K562 (cell line): ENCODE measurements at regions not wholly inside any gene's neighbourhood (a gene's known extent, or its start where the extent isn't known, plus 50 kb on each side); places are given as distances from the start of the nearest gene placed in this dataset.

Experiments used
- ZBTB17 ChIP-seq: fragments of 450-650 bp; formaldehyde crosslinking; IDR thresholded peaks from 2 replicates; pipeline ENCODE4 v1.4.0; 2020; ENCODE audit warnings: mild to moderate bottlenecking
- ZNF143 ChIP-seq: sonication (generic); formaldehyde crosslinking; IDR thresholded peaks from 2 replicates; pipeline ENCODE4 v1.9.0; 2022; ENCODE audit warnings: mild to moderate bottlenecking, missing genetic modification reagents
- ZNF764 ChIP-seq: fragments of 250-450 bp; sonication (Bioruptor Pico); IDR thresholded peaks from 2 replicates; pipeline ENCODE4 v1.4.0; 2020; ENCODE audit warnings: low read depth, mild to moderate bottlenecking, moderate library complexity
- TF ChIP-seq, protein P1 (sequence below): IDR thresholded peaks from 2 replicates; pipeline ENCODE4 v1.6.1; 2012; ENCODE audit warnings: low read depth, low read length, improper control_type of control experiment, borderline replicate concordance
- TF ChIP-seq, protein P2 (sequence below), 2 experiments: fragments of 450-650 bp; IDR thresholded peaks; 2 replicates each; pipeline ENCODE4 v1.6.1; 2018; ENCODE audit warnings: mild to moderate bottlenecking in 2 of 2, low read depth in 1 of 2; ENCODE audit not compliant: partially characterized antibody in 2 of 2
- TF ChIP-seq, protein P3 (sequence below): fragments of 250-450 bp; sonication (Bioruptor Pico); IDR thresholded peaks from 2 replicates; pipeline ENCODE4 v1.8.0; 2022; ENCODE audit warnings: moderate library complexity, mild to moderate bottlenecking, inconsistent platforms

DNA sequence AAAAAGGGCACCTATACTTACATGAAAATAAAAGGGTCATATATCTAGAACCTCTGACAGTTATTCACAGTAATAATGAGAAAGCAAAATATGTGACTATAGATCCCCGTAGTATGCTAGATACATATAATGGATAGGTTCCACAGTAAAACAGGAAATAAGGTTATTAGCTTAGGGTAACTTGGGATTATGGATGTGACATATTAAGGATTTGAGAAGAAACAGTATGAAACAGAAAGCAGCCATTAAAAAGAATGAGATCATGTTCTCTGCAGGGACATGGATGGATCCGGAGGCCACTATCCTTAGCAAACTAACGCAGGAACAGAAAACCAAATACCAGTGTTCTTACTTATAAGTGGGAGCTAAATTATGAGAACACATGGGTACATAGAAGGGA lies 1547.3 kb downstream of the BRINP3 start (continued):
- TF ChIP-seq ZNF143 (no peak), ZNF764 (CRISPR knock-in tag) (no peak), ZBTB17 (CRISPR knock-in tag) (no peak)
- TF ChIP-seq, protein P1, sequence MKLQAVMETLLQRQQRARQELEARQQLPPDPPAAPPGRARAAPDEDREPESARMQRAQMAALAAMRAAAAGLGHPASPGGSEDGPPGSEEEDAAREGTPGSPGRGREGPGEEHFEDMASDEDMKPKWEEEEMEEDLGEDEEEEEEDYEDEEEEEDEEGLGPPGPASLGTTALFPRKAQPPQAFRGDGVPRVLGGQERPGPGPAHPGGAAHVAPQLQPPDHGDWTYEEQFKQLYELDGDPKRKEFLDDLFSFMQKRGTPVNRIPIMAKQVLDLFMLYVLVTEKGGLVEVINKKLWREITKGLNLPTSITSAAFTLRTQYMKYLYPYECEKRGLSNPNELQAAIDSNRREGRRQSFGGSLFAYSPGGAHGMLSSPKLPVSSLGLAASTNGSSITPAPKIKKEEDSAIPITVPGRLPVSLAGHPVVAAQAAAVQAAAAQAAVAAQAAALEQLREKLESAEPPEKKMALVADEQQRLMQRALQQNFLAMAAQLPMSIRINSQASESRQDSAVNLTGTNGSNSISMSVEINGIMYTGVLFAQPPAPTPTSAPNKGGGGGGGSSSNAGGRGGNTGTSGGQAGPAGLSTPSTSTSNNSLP: no peak
- TF ChIP-seq, protein P2, sequence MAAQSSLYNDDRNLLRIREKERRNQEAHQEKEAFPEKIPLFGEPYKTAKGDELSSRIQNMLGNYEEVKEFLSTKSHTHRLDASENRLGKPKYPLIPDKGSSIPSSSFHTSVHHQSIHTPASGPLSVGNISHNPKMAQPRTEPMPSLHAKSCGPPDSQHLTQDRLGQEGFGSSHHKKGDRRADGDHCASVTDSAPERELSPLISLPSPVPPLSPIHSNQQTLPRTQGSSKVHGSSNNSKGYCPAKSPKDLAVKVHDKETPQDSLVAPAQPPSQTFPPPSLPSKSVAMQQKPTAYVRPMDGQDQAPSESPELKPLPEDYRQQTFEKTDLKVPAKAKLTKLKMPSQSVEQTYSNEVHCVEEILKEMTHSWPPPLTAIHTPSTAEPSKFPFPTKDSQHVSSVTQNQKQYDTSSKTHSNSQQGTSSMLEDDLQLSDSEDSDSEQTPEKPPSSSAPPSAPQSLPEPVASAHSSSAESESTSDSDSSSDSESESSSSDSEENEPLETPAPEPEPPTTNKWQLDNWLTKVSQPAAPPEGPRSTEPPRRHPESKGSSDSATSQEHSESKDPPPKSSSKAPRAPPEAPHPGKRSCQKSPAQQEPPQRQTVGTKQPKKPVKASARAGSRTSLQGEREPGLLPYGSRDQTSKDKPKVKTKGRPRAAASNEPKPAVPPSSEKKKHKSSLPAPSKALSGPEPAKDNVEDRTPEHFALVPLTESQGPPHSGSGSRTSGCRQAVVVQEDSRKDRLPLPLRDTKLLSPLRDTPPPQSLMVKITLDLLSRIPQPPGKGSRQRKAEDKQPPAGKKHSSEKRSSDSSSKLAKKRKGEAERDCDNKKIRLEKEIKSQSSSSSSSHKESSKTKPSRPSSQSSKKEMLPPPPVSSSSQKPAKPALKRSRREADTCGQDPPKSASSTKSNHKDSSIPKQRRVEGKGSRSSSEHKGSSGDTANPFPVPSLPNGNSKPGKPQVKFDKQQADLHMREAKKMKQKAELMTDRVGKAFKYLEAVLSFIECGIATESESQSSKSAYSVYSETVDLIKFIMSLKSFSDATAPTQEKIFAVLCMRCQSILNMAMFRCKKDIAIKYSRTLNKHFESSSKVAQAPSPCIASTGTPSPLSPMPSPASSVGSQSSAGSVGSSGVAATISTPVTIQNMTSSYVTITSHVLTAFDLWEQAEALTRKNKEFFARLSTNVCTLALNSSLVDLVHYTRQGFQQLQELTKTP (IDR thresholded peaks at IDR 0.05; ENCODE audit: low read depth in 1 of 2, partially characterized antibody in 2 of 2): no peak
- TF ChIP-seq, protein P3, sequence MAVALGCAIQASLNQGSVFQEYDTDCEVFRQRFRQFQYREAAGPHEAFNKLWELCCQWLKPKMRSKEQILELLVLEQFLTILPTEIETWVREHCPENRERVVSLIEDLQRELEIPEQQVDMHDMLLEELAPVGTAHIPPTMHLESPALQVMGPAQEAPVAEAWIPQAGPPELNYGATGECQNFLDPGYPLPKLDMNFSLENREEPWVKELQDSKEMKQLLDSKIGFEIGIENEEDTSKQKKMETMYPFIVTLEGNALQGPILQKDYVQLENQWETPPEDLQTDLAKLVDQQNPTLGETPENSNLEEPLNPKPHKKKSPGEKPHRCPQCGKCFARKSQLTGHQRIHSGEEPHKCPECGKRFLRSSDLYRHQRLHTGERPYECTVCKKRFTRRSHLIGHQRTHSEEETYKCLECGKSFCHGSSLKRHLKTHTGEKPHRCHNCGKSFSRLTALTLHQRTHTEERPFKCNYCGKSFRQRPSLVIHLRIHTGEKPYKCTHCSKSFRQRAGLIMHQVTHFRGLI: no peak
- TF ChIP-seq, all 486 proteins: peak for 0
